Inflammatory macrophage (primary cell): ENCODE measurements at regions not wholly inside any gene's neighbourhood (a gene's known extent, or its start where the extent isn't known, plus 50 kb on each side); places are given as distances from the start of the nearest gene placed in this dataset.
"Not testable (repeated sequence)": the region's sequence is repeated elsewhere in the genome, so short reads cannot be mapped to it uniquely, and the experiment has no call there.

ENCODE experiments used
- DNase-seq, 2 donors: peaks; one replicate each; pipeline ENCODE4 v3.0.0-alpha.2; 2020 to 2022

DNA sequence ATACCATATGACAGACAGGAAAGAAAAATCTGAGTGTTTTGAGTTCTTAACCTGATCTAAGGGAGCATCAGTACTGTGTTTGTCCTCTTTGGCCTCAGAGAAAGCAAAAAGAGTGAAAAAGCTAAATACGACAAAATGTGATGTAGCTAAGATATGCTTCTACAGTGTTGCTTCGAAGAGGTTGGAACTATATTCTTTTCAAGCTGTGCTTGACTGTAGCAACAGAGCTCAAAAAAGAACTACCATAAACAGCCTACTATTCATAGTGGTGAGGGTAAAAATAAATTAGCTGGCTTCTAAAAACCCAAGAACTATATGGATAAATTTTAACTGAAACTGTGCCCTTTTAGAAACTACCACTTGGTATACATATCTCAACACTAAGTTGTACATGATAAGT is 881.8 kb upstream of the PCDH10 start:
- DNase-seq, result no peak

DNA sequence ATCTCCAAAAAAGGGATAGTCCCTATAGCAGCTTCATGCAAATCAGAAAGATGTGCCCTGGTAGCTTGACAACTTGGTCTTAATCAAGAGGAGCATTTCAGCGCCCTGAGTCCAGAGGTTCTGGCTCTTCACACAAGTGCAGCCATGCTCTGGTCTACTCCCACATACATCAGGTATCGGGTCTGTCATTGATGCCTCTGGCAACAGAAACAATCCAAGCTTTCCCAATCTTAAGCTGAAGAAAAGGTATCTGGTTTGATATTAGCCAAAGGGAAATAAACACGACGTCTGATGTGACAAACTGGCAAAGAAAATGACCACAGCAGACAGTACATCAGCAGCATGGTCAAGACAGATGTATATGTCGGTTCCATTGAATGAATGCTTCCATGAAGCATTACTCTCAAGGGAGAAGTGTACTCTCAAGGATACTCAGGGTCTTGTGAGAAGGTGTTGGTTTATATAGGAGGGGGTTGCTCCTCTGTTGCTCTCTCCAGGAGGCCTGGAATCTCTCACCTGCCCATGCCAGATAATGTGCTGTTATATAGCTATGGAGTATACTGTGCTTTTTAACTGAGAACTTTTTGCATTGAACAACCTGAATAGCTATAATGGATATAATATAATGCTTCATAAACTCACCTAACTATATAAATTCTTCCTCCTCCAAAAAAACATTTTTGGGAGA is 879.6 kb upstream of the PCDH10 start:
- no peak for DNase-seq

DNA sequence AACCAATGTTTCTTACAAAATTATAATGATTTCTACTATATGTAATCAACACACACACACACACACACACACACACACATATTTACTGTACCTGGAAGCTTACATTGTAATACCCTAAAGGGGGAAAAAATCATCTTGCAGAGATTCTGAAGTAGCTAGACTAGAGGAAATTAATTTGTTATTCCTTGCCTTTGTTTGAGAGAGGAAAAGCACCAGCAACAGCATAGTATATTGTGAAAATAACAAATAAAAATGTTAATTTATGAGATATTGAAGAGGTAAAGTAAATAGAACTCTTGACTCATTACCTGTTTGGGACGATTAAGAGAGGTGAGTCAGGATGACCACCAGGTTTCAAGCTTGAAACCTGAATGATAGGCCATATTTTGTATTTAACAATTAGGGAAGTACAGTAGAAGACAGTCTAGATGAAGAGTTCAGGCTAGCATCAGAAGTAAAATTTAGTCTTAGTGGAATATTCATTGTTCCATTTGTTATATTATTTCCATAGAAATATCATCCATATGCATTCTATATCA is 873.4 kb upstream of the PCDH10 start:
- DNase-seq, result no peak

DNA sequence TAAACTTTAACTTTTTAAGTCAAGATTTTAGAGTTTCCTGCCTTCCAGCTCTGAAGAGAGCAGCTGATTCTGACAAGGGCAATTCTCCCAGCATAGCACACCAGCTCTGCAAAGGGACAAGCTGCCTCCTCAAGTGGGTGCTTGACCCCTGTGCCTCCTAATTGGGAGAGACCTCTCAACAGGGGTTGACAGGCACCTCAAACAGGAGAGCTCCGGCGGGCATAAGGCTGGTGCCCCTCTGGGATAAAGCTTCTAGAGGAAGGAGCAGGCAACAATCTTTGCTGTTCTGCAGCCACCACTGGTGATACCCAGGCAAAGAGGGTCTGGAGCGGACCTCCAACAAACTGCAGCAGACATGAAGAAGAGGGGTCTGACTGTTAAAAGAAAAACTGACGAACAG is 872.9 kb upstream of the PCDH10 start:
- DNase-seq, result no peak

DNA sequence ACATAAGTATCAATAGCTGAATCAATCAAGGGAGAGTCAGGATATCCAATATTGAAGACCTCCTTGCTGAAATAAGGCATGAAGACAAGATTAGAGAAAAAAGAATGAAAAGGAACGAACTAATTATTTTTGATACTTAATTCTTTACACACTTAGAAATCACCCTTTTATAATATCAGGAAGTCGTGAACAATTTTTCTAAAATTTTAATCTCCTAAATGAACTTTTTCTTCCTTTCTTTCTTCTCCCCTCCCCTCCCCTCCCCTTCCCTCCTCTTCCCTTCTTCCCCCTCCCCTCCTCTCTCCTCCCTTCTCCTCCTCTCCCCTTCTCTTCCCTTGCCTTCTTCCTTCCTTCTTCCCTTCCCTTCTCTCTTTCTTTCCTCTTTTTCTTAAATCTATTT is 872.1 kb upstream of the PCDH10 start:
- no peak for DNase-seq

DNA sequence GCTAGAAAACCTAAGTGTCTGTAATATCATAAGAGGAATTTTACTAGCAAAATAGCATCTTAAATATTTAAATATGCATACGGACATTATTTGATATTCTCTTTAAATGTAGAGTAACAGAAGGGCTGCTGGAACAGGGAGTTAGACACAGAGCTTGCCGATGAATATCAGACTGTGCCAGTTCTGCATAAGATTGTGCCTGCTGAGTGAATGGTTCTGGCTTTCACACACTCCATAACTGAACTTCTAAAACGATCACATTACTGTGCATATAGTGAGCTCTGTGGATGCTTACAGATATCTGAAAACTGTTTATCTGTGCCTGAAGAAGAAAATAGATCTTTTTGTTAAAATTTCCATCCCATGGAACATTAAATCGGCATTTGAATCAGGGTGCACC is 867.4 kb upstream of the PCDH10 start:
- no peak for DNase-seq

DNA sequence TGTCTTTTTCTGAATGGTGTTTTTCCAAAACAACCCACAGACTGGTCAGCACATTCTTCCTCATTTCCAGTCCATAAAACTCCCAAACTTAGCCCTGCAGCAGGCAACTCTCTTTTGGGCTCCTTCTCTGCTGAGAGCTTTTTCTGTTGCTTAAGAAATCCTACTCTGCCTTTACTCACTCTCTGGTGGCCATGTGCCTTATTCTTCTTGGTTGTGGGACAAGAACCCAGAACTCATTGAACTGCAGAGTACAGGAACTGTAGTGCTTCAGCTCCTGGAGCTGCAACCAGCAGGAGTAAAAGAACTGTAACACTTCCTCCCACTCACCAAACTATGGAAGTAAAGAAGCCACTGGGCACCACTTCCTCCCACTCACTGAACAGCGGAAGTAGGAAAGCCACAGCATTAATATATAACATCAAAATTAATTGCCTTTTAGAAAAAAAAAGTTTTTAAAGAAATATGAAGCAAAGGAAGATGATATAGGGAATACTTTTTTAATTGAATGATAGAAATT is 864.1 kb upstream of the PCDH10 start:
- no peak for DNase-seq

DNA sequence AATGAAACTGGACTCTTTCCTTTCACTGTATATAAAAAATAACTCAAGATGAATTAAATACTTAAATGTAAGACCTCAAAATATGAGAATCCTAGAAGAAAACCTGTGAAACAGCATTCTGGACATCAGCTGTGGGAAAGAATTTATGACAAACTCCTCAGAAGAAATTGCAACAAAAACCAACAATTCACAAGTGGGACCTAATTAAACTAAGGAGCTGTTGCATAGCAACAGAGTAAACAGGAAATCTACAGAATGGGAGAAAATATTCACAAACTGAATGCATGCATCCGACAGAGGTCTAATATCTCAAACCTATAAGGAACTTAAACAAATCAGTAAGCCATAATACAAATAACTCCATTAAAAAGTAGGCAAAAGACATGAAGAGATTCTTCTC is 851.7 kb upstream of the PCDH10 start:
- no peak for DNase-seq

DNA sequence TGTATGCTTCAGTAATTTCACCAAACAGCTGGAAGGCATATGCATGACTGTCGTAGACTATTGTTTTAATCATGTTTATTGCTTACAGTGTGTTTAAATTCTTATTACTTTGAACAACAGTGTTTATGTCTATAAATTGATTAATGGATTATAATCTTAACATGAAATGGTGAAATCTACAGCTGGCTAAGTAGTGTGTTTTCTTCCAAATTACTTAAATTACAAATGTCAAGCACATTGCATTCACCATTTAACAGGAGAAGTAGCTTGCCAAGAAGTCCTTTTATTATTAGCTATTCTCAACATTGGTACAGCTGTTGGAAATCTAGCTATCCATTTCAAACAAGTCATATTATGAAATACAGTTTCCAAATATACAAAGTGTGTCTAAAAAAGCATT is 849.3 kb upstream of the PCDH10 start:
- DNase-seq, result no peak

DNA sequence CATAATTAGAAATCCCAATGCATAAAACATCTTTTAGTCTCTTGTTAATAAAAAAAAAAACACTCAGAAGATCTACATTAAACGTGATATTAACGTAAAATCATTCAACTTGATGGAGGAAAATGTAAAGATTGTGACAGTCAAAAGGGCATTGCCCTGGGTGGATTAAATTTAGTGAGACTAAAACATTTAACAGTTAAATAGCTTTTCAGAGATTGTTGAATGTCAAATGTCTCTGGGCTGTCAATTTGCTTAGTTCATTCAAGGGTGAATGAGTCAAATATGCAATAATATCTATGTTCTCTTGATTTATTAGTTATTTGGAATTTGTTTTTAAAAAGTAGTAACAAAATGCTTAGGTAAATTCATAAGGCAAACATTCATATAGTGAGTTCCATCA is 836.6 kb upstream of the PCDH10 start:
- DNase-seq, result no peak

DNA sequence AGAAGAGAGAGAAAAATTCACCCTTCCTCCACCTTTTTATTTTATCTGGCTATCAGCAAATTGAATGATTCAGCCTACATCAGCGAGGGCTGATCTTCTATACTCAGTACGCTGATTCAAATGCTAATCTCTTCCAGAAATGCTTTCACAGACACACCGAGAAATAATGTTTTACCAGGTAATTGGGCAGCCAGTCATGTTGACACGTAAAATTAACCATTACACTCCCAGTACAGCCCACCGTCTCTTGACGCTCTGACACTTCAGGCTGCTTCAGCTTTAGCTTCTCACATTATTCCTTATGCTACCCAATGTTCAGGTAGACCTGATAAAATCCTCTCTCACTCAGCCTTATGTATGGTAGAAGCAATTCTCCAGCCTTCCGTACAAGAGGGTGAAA is 835.2 kb upstream of the PCDH10 start:
- no peak for DNase-seq

DNA sequence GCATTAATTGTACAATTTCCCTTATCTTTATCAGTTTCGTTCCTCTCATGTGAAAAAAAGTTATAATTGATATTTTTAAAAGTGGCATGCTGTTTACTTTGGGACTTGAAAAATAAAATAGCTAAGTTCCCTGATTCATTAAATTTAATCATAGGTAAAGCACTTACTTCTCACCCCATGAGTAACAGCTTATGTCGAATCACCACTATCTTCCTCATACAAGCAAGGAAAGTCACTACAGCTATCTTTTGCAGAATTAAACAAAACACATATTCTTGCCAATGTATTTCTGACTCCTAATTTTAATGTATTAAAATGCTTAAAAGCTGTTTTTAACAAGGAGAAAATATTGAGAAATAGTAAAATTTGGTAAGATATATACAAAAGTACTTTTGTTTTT is 832.4 kb upstream of the PCDH10 start:
- DNase-seq, result no peak

DNA sequence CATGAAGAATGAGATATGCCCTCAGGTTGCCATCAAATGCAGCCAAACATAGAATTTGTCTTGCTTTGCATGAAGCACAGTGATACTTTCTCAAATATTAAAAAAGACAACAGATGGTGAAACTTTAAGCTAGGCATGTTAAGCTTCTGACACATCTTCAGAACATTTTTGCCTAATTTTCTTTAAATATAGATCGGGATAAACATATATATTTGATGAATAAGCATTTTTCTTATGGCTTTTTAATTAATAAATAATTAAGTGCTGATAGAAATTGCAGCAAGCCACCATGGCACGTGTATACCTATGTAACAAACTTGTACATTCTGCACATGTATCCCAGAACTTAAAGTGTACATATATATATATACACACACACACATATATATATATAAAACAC is 831.2 kb upstream of the PCDH10 start:
- no peak for DNase-seq

DNA sequence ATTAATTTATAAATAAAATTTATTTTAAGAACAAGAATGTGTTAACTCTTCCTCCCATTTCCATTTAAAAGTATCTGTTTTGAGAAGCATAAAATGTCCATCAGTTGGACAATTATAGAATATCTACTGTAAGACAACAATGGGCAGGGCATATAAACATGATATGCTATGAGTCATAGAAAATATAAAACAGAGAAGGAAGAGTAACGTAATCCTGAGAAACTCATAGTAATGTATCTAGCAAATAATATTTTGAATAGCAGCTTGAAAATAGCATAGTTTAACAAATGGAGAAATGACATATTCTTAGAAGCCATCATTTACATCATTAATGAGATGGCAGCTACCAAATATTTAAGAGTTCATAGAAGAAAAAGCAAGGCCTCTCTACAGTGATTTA is 820.3 kb upstream of the PCDH10 start:
- no peak for DNase-seq

DNA sequence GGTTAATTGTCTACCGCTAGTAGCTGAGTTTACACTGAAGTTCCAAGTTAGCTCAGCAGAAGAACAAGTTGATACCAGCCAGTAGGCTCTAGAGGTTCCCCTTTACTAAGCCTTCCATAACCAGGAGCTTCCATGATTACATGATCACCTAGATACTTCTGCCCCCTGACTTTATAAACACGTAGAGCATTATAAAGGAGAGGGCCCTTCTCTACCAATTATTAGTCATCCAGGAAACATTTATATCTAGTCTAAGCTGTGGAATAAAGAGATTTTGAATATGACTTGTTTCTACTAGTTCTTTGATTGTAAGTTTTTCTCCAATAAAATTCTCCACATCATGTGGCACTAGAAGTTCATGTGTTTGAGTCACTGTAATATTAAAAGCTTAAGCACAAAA is 818.1 kb upstream of the PCDH10 start:
- no peak for DNase-seq

DNA sequence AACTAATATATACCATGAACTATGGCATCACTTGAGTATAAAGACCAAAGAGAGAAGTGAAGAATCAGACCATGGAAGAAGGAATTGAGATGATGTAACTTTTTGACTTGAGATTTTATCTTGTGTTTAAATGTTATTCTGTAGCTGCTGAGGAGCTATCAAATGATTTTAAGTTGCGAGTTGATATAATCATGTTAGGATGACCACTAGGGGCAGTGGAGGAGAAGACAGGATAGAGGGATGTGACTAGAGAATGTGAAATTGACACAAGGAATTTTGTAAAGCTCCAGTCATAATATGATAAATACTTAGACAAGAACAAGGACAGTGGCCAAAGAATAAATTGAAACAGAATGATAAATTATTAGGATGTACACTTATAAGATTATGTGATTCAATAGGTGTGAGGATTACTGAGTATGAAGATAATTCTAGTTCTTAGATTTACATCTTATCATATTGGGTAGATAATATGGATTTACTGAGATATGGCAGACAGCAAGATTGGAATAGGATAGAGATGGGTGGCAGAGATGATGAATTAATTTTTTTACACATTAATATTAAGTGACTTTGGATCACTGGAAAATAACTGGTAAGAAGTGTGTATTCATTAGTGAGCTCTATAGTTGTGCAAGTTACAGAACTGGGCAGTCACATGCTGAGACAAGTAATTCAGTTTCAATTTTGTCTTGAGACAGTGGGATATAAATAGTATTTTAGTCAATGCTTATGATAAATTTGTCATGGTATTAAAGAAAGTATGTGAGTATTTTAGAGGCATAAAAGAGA is 816.0 kb upstream of the PCDH10 start:
- no peak for DNase-seq

DNA sequence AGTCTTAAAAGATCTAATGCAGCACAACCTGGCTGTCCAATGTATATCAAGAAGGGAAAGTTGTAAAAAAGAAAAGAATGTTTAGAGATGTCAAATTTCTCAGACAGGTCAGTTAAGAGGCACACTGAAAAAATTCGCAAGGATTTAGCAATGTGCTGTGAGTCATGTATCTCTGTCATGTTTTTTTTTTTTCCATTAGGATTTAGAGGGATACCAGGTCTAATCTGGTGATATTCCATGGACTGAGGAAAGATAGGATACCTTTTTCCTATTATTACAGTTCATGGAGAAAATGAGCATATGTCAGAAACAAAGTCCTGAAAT is 815.4 kb upstream of the PCDH10 start:
- DNase-seq, result no peak

DNA sequence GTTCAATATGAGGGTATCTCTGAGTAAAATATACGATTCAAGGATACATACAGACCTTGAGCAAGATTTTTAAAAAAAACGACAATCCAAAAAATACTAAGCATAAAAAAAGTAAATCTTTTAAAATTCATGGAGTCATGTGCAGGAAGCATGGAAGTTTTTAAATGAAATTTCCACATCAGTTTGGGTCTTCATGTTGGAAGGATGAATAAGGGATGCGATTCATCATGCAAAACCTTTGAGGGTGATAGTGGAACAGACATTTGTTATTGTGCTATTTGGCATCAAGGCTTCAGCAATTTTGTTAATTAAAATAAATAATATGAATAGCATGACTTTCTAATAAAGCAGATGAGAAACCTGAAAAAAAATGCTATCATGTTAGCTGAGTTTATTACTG is 815.0 kb upstream of the PCDH10 start:
- DNase-seq, result no peak

DNA sequence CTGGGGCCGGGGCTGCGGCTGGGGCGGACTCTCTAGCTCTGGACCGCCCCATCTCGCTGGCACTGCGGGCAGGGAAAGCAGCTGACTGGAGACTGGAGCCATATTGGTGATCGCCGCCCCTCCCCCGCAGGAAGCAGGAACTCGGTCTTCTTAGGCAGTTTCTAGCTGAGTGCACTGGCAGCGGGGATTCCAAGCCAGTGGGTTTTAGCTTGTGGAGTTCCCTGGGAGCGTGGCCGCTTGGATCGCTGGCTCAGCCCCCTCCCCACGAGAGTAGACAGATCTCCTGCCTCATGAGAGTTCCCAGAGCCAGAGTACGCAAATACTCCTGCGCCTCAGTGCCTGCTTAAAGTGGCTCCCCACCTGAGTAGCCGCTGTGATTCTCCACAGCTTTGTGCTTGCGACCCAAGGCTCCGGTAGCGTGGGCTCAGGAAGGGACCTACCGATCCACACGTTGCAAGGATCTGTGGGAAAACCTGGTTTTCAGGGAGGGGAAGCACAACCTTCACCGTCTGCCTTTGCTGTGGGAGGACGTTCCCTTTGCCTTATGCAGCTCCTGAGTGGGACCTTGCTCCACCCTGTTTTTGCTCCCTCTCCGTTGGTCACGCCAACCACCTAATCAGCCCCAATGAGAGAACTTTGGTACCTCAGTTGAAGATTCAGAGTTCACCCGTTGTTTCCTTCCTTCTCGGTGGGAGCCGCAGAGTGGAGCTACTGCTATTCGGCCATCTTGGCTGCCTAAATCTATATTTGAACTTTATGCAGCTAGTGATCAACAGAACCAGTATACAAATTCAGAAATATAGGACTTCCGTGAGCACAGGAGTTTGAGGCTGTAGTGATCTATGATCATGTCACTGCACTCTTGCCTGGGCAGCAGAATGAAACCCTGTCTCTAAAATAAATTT is 803.9 kb upstream of the PCDH10 start:
- DNase-seq, result no peak

DNA sequence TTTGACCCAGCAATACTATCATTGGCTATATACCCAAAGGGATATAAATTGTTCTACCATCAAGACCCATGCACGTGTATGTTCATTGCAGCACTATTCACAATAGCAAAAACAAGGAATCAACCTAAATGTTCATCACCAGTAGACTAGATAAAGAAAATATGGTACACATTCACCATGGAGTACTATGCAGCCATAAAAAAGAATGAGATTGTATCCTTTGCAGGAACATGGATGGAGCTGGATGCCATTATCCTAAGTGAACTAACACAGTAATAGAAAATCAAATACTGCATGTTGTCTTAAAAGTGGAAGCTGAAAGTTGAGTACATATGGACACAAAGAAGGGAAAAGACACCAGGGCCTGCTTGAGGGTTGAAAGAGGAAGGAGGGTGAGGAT is 803.1 kb upstream of the PCDH10 start:
- no peak for DNase-seq

DNA sequence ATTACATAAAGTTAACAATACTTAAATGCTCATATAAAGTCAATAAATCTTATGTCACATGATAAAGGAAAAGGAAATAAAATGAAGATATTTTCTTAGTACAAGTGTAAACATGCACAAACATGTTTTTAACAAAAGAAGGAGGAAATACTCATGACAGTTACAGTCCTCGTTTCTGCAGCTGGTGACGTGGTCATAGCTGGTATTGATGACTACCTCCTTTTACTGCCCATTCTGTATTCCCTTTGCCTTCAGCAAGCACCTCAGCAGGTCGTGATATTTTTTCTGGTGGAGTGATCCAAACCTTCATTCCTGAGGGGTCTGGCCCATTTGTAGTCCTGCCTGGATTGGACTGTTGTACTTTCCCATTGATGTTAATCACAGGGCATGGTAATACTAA is 797.5 kb upstream of the PCDH10 start:
- DNase-seq, result not testable (repeated sequence)

DNA sequence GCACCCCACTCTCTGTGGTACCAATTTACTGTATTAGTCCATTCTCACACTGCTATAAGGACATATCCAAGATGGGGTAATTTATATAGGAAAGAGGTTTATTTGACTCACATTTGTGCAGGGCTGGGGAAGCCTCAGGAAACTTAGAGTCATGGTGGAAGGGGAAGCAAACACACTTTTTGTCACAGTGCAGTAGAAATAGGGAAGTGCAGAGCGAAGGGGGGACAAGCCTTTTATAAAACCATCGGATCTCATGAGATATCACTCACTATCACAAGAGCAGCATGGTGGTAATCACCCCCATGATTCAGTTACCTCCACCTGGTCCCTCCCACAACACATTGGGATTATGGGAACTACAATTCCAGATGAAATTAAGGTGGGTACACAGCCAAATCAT is 766.9 kb upstream of the PCDH10 start:
- DNase-seq, result no peak

DNA sequence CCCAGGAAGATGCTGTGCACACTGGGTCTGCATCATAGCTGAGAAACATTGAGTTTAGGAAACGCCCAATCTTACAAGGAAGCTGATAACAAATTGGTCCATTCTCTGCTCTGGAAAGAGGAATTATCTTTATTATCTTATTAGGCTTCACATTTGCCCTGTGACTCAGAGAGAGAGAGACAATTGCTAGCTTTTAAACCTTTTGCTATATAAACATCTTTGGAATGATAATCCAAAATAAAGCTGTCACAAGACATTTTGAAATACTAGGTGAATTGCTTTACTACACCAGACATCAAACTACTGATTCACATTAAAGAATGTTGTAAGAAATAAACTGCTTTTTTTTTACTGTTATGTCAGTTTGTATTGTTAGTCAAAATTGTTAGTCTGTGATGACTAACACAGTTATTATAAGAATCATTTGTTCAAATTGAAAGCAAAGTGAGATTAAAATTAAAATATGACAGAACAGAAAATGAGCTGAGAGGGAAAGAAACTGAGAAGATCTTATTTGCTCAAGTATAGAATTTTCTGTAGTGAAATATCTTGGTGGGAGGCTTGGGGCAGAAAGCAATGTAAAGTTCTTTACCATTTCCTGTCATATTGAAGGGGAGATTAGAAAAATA is 765.4 kb upstream of the PCDH10 start:
- DNase-seq, result no peak
